Stimulated activated CD4-positive, alpha-beta T cell treated with anti-CD3 and anti-CD28 coated beads, Interleukin-2, amount 100 ng/mL, for 24 hours (primary cell): ENCODE measurements at regions not wholly inside any gene's neighbourhood (a gene's known extent, or its start where the extent isn't known, plus 50 kb on each side); places are given as distances from the start of the nearest gene placed in this dataset.
"Not testable (repeated sequence)": the region's sequence is repeated elsewhere in the genome, so short reads cannot be mapped to it uniquely, and the experiment has no call there.

Source experiments
- DNase-seq, 2 donors: peaks; one replicate each; pipeline ENCODE4 v3.0.0-alpha.2; 2020

DNA sequence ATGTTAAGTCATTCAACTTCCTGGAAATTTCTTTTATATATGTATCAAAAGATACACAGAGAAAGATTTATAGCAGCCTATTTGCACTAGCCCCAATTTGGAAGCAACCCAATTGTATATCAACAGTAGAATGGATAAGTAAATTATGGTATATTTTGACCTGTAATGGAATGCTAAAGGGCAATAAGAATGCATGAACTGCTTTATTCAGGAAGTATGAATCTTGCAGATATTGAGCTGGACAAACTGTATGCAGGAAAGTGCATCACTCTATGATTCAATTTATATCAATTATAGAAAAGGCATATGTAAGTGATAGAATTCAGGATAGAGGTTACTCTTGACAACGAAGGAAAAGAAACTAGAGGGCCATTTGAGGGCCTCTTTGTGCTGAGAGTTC is 913.1 kb upstream of the FBXO33 start:
- DNase-seq: no peak

DNA sequence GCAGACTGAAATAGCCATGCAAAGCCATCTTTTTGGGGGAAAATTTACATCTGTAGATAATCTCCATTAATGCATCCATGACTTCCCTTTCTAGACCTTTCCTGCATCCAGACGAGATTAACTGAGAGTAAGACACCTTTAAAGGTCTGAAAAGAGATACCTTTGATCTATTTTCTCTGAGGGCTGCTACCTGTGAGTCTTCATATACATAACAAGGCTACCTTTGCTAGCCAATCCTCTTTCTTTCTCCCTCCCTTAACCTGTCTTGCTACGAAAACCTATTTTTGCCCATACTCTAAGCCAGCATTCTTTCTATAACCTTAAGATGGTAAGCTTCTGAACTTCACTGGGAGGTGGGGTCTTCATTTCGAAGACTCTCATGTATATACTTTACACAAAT is 908.5 kb upstream of the FBXO33 start:
- DNase-seq: no peak

DNA sequence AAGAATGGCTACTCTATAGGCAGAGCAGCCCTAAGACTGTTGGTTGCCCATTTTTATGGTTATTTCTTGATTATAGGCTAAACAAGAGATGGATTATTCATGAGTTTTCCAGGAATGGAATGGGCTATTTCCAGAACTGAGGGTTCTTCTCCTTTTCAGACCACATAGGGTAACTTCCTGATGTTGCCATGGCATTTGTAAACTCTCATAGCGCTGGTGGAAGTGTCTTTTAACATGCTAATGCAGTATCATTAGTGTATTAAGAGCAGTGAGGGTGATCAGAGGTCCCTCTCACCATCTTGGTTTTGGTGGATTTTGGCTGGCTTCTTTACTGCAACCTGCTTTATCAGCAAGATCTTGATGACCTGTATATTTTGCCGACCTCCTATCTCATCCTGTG is 904.6 kb upstream of the FBXO33 start:
- no peak for DNase-seq

DNA sequence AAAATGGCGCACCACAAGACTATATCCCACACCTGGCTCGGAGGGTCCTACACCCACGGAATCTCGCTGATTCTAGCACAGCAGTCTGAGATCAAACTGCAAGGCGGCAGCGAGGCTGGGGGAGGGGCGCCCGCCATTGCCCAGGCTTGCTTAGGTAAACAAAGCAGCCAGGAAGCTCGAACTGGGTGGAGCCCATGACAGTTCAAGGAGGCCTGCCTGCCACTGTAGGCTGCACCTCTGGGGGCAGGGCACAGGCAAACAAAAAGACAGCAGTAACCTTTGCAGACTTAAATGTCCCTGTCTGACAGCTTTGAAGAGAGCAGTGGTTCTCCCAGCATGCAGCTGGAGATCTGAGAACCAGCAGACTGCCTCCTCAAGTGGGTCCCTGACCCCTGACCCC is 894.3 kb upstream of the FBXO33 start:
- not testable (repeated sequence) for DNase-seq

DNA sequence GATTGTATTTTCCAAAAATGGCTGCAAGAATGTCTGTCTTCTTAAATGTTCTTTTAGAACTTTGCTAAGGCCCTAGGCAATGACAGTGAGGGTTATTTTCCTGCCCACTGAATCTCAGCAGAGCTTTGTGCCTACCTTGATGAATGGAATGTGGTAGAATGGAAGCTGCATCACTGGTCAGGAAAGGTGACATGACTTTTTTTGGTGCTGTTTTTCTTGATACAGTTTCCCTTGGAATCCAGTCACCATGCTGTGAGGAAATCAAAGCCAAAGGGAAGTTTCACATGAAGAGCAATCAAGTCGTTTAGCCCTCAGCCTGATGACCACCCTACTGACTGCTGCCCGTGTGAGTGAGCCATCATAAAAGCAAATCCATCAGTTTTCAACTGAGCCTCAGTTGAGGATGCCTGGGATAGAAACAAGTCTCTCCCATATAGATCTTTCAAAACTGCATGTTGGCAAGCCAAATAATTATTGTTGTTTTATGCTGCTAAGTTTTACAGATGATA is 886.0 kb upstream of the FBXO33 start:
- DNase-seq: no peak

DNA sequence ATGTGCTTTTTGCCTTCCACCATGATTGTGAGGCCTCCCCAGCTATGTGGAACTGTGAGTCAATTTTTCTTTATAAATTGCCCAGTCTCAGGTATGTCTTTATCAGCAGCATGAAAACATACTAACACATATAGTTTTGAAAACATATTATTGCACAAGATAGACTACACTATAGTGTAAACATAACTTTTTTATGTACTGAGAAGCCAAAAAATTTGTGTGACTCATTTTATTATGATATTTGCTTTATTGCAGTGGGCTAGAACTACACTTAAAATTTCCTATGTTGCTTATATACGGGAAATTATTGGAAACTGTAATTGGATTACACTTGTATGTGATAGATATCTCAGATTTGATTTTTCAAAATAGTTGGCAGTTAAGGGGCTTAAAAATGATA is 885.5 kb upstream of the FBXO33 start:
- no peak for DNase-seq

DNA sequence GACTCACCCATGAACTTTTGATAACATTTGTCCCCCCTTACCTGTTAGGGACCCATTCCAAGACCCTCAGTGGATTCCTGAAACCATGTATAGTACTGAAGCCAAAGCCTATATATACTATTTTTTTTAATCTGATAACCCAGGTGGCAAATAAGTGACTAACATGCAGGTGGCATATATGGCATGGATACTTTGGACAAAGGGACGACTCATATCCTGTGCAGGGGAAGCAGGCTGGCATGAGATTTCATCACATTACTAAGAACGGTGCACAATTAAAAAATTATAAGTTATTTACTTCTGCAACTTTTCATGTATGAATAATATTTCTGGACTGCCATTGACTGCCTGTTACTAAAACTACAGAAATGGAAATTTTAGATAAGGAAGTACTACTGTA is 880.1 kb upstream of the FBXO33 start:
- no peak for DNase-seq

DNA sequence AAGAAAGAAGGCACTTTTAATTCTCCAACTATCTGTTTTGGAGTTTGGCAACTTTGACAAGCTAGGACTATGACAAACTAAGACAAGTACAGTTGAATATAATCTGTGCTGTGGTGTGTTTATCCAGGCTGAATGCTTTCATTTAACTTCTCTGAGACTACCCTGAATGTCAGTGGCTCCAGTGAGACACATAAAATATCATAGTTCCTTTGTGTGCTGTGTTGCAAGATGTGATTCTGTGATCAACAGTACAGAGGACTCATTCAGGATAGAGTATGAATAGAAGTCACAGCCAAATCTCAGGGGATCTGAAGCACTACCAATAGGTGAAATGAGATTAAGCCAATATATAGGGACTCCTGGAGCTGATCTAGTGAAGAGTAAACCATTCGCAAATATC is 876.9 kb upstream of the FBXO33 start:
- no peak for DNase-seq

DNA sequence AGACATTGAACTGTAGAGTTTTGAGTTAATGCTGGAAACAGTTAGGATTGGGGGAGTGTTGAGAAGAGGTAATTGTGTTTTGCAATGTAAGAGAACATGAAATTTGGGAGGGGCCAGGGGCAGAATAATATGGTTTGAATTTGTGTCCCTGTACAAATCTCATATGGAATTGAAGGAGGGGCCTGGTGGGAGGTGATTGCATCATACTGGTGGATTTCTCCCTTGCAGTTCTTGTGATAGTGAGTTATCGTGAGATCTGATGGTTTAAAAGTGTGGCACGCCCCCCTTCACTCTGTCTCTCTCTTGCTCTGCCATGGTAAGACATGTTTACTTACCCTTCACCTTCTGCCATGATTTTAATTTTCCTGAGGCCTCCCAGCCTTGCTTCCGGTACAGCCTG is 876.0 kb upstream of the FBXO33 start:
- DNase-seq: no peak

DNA sequence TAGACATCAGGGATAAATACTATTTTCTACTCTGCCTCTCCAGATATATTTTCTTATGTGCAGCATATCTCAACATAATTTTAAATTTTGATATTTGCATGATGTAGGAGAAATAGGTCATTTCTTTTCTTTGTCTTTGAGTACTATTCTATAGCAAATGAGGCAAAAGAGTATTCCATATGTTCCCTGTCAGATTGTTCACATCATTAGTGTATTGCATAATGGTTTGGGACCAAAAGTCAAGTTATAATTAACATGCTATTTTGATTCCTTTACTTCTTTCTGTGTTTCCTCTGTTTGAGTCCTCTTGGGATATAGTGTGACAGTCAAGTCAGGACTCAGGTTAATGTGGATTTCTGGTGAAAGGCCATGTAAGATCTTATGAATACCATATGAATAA is 864.6 kb upstream of the FBXO33 start:
- DNase-seq: no peak

DNA sequence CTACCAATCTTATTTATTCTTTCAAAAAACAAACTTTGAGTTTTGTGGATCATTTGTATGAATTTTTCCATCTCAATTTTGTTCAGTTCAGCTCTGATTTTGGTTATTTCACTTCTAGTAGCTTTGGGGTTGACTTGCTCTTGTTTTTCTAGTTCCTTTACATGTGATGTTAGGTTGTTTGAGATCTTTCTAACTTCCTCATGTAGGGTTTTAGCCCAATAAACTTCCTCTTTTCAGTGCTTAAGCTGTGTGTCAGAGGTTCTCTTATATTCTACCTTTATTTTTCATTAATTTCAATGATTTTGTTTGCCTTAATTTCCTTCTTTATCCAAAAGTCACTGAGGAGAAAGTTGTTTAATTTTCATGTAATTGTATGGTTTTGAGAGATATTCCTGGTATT is 860.4 kb upstream of the FBXO33 start:
- DNase-seq: no peak

DNA sequence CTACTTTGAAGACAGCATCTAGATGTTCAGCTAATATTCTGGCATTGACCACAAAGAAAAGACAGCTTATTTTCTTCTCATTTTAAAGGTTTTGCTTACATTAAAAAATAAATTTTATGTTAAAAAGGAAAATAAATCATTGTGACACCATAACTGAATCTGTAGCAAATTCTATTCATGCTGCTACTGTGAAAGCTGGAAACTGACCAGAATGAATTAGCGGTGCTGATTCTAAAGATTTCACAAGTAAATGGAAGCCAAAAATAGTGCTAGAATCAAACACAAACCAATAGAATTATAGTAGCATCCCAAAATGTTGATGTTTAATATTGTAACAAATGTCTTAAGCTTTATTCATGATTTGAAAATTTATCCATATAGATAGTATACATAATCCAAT is 850.0 kb upstream of the FBXO33 start:
- no peak for DNase-seq

DNA sequence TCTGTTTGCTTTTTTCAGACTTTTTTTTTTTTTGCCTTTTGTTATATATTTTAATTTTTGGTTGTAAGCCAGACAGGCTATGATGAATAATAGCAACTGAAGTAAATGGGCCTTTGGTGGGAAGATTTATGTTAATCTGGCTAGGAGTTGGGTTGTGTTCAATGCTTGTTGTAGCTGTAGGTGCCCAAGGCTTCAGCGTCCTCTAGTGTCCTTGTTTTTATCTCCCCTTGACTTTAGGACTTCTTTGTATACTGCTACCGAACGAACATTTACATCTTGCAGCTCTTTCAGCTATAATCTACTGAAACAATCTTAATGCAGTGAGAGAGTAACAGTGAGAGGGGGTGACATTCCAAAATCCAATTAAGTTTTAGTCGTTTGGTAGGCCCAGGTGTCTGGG is 848.4 kb upstream of the FBXO33 start:
- DNase-seq: no peak

DNA sequence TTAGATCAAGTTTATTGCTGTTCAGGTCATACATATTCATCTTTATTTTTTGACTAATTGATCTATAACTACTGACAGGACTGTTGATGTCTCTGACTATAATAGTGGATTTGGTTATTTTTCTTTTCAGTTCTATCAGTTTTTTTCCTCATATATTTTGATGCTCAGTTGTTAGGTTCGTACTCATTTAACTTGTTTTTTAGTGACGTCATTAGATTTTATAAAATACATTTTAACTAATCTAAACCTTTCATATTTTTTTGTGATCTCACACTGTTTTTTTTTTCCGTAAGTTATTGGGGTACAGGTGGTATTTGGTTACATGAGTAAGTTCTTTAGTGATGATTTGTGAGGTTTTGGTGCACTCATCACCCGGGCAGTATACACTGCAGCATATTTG is 841.2 kb upstream of the FBXO33 start:
- DNase-seq: no peak

DNA sequence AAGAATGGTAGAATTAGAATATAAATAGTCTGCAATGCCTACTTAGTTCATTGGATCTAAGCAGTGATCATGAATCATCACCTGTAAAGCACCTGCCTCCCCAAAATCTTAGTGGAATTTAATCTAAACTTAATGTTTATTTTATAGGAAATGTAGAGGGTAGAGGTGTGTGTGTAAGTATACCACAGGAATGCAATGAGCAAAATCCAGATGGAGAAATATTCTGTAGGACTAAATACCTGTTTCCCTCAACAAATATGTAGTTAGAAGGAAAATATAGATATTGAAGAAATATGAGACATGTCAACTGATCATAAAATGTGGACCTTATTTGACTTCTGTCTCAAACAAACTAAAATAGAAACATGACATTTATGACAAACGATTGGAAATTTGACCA is 839.2 kb upstream of the FBXO33 start:
- no peak for DNase-seq

DNA sequence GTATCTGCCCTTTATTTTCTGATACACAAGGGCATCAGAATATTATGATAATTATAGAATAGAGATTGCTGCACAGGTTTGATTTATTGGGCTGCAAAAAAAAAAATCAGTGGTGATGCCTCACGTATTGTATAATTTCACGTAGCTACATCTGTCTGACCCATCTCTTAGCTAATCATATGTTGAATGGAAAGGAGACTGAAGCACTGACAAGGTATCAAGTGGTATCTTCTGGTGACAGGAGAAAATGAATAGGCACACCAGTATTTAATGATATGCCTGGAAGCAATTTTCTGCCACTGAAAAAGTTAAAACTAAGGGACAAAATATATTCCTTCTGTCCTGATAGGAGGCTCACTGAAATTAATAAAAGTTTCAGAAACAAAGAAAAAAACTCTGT is 837.2 kb upstream of the FBXO33 start:
- DNase-seq: no peak

DNA sequence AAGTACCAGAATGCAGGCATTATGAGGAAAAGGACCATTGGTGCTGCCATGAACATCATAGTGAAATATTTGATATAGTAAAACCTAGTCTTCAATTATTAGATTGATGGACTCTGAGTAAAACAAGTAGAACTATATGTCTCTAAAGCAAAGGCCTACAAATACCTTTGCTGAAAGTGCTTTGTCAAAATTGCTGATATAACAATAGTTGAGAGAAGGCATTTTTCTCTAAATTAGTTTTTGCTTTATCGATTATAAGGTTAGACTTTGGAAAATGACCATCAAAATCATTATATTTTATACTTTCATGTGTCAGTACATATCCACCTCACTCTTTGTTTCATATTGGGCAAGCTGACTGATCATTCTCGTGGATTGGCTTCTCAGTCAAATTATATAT is 836.0 kb upstream of the FBXO33 start:
- DNase-seq: no peak

DNA sequence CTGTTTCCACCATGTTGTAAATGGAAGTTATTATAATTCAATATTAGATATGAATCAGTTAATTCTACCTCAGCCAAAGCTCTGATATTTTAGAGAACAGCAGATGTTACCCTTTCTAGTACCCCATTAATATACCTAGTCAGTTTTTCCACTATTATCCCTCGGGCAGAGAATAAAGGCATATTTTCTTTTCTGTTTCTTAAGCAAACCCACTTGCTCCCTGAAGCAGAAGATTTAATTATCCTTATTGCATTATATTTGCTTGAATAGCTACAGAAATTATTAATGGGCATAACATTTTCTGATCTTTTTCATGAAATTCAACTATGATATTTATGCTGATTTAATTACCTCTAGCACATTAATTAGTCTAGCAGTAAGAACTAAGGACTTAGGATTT is 832.9 kb upstream of the FBXO33 start:
- DNase-seq: no peak

DNA sequence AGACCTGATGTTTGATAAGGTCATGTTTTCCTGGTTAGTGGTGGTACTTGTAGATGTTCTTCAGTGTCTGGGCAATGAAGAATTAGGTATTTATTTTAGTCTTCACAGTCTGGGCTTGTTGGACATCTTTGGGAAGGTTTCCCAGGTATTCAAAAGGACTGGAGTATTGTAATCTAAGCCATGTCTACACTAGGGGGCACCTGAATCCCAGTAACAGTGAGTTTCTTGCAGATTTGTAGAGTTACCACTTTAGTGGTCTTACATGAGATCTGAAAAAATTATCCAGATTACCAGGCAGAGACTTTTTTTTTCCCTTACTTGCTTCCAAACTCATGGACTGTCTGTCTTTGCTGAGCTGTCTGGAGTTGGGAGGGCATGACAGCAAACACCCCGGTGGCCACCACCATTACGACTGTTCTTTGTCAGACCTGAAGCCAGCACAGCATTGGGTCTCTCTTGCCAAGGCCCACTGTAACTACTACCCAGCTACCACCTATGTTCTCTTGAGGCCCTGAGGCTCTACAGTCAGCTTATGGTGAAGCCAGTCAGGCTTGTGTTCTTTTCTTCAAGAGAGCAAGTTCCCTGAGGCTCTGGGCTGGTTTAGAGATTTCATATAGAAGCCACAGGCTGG is 820.7 kb upstream of the FBXO33 start:
- DNase-seq: no peak

DNA sequence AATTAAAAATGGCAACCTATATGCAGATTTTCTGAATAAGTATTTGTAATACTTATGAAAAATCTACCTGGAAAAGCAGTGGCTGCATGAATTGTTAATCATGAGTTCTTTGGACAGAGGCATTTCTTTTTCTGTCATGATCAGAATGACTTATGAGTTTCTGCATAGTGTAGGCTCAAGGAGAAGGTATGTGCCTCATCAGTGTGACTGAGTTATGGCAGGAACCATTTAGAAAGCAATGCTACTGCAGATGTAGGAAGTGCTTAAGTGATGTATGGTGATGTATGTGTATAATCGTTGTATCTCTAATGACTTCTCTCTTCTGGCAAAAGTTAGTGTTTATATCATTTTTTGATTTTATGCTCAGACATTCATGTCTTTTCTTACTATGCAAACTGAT is 816.4 kb upstream of the FBXO33 start:
- no peak for DNase-seq

DNA sequence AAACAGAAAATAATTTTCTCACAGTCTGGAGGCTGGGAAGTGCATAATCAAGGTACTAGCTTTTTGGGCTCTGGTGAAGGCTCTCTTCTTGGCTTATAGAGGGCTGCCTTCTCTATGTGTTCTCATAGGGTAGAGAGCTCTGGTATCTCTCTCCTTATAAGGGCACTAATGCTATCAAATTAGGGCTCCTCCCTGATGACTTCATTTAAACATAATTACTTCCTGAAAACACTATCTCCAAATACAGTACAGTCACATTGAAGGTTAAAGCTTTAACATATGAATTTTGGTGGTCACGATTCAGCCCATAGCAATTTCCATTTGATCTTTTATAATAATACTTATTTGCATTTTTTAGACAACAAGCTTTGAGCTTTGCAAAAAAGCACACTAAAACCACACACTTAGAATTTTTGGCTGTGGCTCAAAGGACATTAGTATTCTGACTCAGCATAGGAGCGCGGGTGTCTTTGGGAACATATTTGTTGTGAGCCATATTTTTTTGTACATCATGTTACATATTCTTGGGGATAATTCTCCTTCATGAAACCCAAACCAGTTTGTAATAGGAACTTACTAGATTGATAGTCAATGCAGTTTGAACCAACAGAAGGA is 808.1 kb upstream of the FBXO33 start:
- DNase-seq: no peak

DNA sequence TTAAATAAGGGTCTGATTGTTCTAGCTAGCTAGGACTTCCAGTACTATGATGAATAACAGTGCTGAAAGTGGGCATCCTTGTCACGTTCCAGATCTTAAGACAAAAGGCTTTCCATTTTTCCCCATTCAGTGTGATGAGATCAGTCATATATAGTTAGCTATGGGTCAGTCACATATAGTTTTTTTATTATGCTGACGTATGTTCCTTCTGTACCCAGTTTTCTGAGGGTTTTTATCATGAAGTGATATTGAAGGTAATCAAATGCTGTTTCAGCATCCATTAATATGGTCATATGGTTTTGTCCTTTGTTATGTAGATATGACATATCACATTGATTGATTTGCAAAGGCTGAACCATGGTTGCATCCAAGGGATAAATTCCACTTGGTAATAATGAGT is 800.1 kb upstream of the FBXO33 start:
- DNase-seq: no peak

DNA sequence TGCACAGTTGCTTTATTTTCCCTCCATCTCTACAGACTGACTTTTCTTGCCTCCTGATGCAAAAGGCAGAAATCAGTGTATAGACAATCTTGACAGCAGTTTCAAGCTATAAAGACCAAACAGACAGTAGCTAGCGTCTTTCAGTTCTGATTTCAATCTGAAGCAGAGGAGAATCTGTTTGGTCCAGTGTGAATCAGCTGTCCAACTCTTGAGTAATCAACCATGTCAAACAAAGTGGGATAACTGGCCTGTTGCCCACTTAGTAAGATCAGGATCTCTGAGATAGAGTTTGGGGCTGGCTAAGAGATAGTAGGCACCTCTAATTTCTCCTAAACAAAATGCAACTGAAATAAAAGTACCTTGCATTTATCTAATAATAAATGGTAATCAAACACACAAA is 797.4 kb upstream of the FBXO33 start:
- DNase-seq: no peak

DNA sequence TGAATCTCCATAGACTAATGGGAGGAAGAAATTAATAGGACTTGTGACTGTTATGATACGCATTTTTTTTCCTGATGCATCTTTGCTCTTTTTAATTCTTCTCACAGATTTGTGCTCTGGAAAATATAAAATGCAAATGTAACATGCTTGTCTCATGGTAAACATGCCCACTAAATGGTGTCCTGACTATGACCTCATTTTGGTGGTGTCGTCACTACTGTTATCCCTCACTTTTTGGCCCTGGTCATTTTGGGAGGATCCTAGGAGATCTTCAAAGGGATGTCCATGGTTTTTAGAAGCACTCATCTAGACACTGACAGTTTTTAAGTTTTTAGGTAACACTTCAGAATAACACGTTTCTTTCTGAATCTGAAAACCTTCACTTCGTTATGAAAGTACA is 790.8 kb upstream of the FBXO33 start:
- no peak for DNase-seq

DNA sequence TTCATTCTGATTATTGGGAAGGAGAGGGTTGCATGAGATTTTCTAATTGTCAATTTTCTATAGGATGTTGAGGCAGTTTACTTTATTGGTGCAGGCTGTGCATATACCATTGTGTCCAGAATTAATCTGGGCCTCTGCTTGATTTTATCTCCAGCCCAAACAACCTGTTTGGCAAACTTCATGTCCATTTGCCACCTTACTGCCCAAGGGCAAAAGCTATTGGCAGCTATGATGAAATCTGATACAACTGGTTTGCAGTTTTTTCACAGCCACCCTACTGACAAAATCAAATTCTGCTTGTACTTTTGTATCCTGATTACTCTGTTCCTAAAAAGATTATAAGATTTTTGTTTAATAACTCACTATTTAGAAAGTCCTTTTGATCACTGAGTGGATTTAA is 789.2 kb upstream of the FBXO33 start:
- no peak for DNase-seq
